Subcutaneous abdominal adipose tissue (tissue), 5 donors: ENCODE measurements at regions not wholly inside any gene's neighbourhood (a gene's known extent, or its start where the extent isn't known, plus 50 kb on each side); places are given as distances from the start of the nearest gene placed in this dataset.

Source experiments
- H3K27ac ChIP-seq: one replicate; pipeline ENCODE4 v1.7.0; 2013; ENCODE audit warnings: low read depth, mild to moderate bottlenecking, inconsistent platforms, low read length, moderate library complexity
- H3K27me3 ChIP-seq, 5 donors: one replicate each; pipeline ENCODE4 v1.7.0; 2013; ENCODE audit warnings: low read length in 5 of 5, inconsistent platforms in 1 of 5; ENCODE audit not compliant: control insufficient read depth in 5 of 5, insufficient read depth in 4 of 5
- H3K36me3 ChIP-seq, 5 donors: one replicate each; pipeline ENCODE4 v1.7.0; 2013; ENCODE audit warnings: low read length in 5 of 5; ENCODE audit not compliant: control insufficient read depth in 5 of 5, insufficient read depth in 5 of 5
- H3K4me1 ChIP-seq, 5 donors: one replicate each; pipeline ENCODE4 v1.7.0; 2013; ENCODE audit warnings: low read length in 5 of 5, mild to moderate bottlenecking in 3 of 5, moderate library complexity in 1 of 5; ENCODE audit not compliant: control insufficient read depth in 5 of 5, insufficient read depth in 5 of 5
- H3K4me3 ChIP-seq, 5 donors: one replicate each; pipeline ENCODE4 v1.7.0; 2013; ENCODE audit warnings: low read length in 5 of 5, low read depth in 1 of 5
- H3K9ac ChIP-seq, 5 donors: one replicate each; pipeline ENCODE4 v1.7.0; 2013; ENCODE audit warnings: low read length in 5 of 5, mild to moderate bottlenecking in 4 of 5, moderate library complexity in 3 of 5
- H3K9me3 ChIP-seq, 5 donors: one replicate each; pipeline ENCODE4 v1.7.0; 2013; ENCODE audit warnings: low read length in 5 of 5; ENCODE audit not compliant: control insufficient read depth in 5 of 5
- donor health status: healthy.
- donor health status: healthy.
- donor health status: healthy.
- donor health status: healthy.
- donor health status: healthy.

GRCh38 chr15:87767516-87767915 is 489.0 kb downstream of the NTRK3 start:
- H3K9me3 ChIP-seq = peaks cover 0 to 4% (median 0%) of the 10 kb centered on the region in 5 donors
- no peak overlapping the region for H3K9ac ChIP-seq
- no peaks in the 10 kb centered on the region for H3K36me3 ChIP-seq
- no peaks in the 10 kb centered on the region for H3K27me3 ChIP-seq
- H3K4me3 ChIP-seq = no peak overlapping the region
- no peak overlapping the region for H3K27ac ChIP-seq
- no peaks in the 10 kb centered on the region for H3K4me1 ChIP-seq

- H3K27me3 ChIP-seq = no peaks in the 10 kb centered on the region
- H3K4me3 ChIP-seq = no peak overlapping the region
- H3K9me3 ChIP-seq = no peaks in the 10 kb centered on the region
- H3K4me1 ChIP-seq = peaks cover 0 to 11% (median 2%) of the 10 kb centered on the region in 5 donors
- no peak overlapping the region for H3K27ac ChIP-seq
- no peak overlapping the region for H3K9ac ChIP-seq
- no peaks in the 10 kb centered on the region for H3K36me3 ChIP-seq
Observed at GRCh38 chr15:87764461-87765240, 491.9 kb downstream of the NTRK3 start.

GRCh38 chr15:87763837-87764236 is 492.7 kb downstream of the NTRK3 start:
- Histone ChIP-seq H3K36me3 (no peaks in the 10 kb centered on the region), H3K9me3 (no peaks in the 10 kb centered on the region), H3K27me3 (no peaks in the 10 kb centered on the region), H3K4me1 (peaks cover 2 to 11% (median 3%) of the 10 kb centered on the region in 5 donors), H3K27ac (no peak overlapping the region), H3K9ac (no peak overlapping the region), H3K4me3 (no peak overlapping the region)

GRCh38 chr15:87761736-87762509 is 494.6 kb downstream of the NTRK3 start:
- H3K9ac ChIP-seq = no peak overlapping the region
- H3K27me3 ChIP-seq = no peaks in the 10 kb centered on the region
- peaks cover 2 to 11% (median 5%) of the 10 kb centered on the region in 5 donors for H3K4me1 ChIP-seq
- H3K9me3 ChIP-seq = no peaks in the 10 kb centered on the region
- H3K27ac ChIP-seq = no peak overlapping the region
- no peaks in the 10 kb centered on the region for H3K36me3 ChIP-seq
- H3K4me3 ChIP-seq = no peak overlapping the region

- no peak overlapping the region for H3K27ac ChIP-seq
- no peak overlapping the region for H3K4me3 ChIP-seq
- H3K27me3 ChIP-seq = no peaks in the 10 kb centered on the region
- H3K9me3 ChIP-seq = no peaks in the 10 kb centered on the region
- H3K9ac ChIP-seq = no peak overlapping the region
- H3K36me3 ChIP-seq = no peaks in the 10 kb centered on the region
- H3K4me1 ChIP-seq = peaks cover 2 to 11% (median 5%) of the 10 kb centered on the region in 5 donors
Observed at GRCh38 chr15:87760547-87761314, 495.8 kb downstream of the NTRK3 start.

- no peaks in the 10 kb centered on the region for H3K36me3 ChIP-seq
- H3K9ac ChIP-seq = no peak overlapping the region
- H3K4me1 ChIP-seq = peaks cover 2 to 11% (median 5%) of the 10 kb centered on the region in 5 donors
- H3K4me3 ChIP-seq = no peak overlapping the region
- no peaks in the 10 kb centered on the region for H3K27me3 ChIP-seq
- no peaks in the 10 kb centered on the region for H3K9me3 ChIP-seq
- no peak overlapping the region for H3K27ac ChIP-seq
Observed at GRCh38 chr15:87758794-87759418, 497.6 kb downstream of the NTRK3 start.

GRCh38 chr15:87757084-87757483 is 499.5 kb downstream of the NTRK3 start:
- Histone ChIP-seq H3K9me3 (no peaks in the 10 kb centered on the region), H3K36me3 (no peaks in the 10 kb centered on the region), H3K27ac (no peak overlapping the region), H3K4me1 (peaks cover 4 to 17% (median 15%) of the 10 kb centered on the region in 5 donors), H3K4me3 (no peak overlapping the region), H3K27me3 (no peaks in the 10 kb centered on the region), H3K9ac (no peak overlapping the region)

GRCh38 chr15:87756072-87756471 is 500.5 kb downstream of the NTRK3 start:
- Histone ChIP-seq H3K27ac (no peak overlapping the region), H3K9ac (no peak overlapping the region), H3K4me1 (peaks cover 2 to 17% (median 15%) of the 10 kb centered on the region in 5 donors), H3K27me3 (no peaks in the 10 kb centered on the region), H3K36me3 (no peaks in the 10 kb centered on the region), H3K4me3 (no peak overlapping the region), H3K9me3 (no peaks in the 10 kb centered on the region)

- no peak overlapping the region for H3K9ac ChIP-seq
- H3K27ac ChIP-seq = no peak overlapping the region
- H3K9me3 ChIP-seq = no peaks in the 10 kb centered on the region
- no peaks in the 10 kb centered on the region for H3K27me3 ChIP-seq
- H3K4me3 ChIP-seq = no peak overlapping the region
- peaks cover 2 to 17% (median 15%) of the 10 kb centered on the region in 5 donors for H3K4me1 ChIP-seq
- no peaks in the 10 kb centered on the region for H3K36me3 ChIP-seq
Observed at GRCh38 chr15:87755226-87755625, 501.3 kb downstream of the NTRK3 start.
